ENCODE measurements at regions not wholly inside any gene's neighbourhood (a gene's known extent, or its start where the extent isn't known, plus 50 kb on each side); places are given as distances from the start of the nearest gene placed in this dataset.

DNA sequence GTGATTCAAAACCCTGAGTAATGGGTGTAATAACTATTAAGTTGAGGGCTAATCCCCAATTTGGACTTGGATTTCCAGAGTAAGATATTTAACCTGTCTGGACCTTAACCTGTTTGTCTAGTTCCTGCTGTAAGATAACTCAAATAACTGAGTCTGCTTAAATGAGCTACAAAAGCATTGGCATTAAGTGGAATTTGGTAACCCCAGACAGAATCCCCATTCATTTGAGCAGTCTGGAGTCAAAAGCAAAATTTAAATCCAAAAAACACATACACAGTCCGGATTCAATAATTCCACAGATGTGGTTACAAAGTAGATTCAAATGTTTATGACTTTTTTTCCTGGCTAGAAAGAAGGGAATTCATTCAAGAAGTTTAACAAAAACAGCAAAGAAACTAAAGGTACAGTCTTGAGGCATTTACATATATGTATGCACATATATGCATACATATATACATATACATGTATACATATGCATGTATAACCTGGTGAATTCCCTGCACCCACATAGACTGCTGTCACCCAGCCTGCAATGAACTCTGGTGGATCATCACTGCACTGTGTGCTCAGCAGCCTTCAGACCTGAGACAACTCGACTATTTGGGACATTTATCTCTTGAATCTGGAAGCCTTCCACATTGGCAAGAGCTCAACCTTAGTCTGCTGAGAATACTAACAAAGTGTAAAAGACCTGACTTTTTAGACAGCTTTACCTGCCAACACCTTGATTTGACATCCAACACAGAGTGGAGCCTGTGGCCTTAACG is 205.4 kb downstream of the LURAP1L start:
- H3K4me3 ChIP-seq (ENCODE audit: low read depth, low read length) = no peak overlapping the region

DNA sequence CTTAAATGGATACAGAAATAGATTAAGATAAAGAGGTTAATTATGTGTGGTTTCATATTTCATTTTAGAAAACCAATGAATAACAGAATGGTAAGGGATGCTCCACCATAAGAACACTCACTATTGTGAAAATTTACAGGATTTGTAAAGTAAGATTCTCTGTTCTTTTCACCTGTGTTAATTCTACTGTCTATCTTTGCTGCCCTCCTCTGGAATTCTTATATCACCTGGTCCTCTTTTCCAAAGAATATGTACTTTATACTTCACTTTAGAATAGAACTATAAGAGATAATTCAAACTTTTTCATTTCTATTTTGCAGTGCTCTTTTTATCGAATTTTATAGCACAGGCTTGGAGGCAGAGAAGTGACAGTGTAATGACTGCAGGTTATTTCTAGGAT is 213.4 kb downstream of the LURAP1L start:
- no peak overlapping the region for H3K4me3 ChIP-seq (ENCODE audit: low read depth, low read length)
- TF ChIP-seq, protein P1, sequence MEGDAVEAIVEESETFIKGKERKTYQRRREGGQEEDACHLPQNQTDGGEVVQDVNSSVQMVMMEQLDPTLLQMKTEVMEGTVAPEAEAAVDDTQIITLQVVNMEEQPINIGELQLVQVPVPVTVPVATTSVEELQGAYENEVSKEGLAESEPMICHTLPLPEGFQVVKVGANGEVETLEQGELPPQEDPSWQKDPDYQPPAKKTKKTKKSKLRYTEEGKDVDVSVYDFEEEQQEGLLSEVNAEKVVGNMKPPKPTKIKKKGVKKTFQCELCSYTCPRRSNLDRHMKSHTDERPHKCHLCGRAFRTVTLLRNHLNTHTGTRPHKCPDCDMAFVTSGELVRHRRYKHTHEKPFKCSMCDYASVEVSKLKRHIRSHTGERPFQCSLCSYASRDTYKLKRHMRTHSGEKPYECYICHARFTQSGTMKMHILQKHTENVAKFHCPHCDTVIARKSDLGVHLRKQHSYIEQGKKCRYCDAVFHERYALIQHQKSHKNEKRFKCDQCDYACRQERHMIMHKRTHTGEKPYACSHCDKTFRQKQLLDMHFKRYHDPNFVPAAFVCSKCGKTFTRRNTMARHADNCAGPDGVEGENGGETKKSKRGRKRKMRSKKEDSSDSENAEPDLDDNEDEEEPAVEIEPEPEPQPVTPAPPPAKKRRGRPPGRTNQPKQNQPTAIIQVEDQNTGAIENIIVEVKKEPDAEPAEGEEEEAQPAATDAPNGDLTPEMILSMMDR (conservative IDR thresholded peaks at IDR 0.05; ENCODE audit: low read depth, low read length) = peak; percentile 13
- DNase-seq (ENCODE audit: low read depth) = no peak

More for the DNA sequence above, 205.4 kb downstream of the LURAP1L start:
- TF ChIP-seq, protein P1 (conservative IDR thresholded peaks at IDR 0.05; ENCODE audit: low read depth, low read length) = no peak
- no peak for DNase-seq (ENCODE audit: low read depth)

DNA sequence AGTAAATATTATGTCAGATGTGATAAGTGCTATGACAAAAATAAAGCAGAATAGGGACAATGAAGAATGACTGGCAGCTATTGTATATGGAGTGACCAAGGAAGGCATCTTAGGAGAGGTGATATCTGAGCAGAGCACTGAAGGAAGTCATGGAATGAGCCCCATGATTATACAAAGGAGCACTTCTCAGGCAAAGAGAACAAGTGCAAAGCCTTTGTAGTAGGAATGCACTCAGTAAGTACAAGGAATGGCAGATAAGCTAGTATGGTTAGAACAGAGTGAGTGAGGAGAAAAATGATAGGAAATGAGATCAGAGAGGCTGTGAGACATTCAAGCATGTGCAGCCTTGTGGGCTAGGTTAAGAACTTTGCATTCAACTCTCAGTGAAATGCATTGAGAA is 214.8 kb downstream of the LURAP1L start:
- TF ChIP-seq, protein P1 (conservative IDR thresholded peaks at IDR 0.05; ENCODE audit: low read depth, low read length) = no peak
- H3K4me3 ChIP-seq (ENCODE audit: low read depth, low read length) = no peak overlapping the region
- DNase-seq (ENCODE audit: low read depth) = no peak

DNA sequence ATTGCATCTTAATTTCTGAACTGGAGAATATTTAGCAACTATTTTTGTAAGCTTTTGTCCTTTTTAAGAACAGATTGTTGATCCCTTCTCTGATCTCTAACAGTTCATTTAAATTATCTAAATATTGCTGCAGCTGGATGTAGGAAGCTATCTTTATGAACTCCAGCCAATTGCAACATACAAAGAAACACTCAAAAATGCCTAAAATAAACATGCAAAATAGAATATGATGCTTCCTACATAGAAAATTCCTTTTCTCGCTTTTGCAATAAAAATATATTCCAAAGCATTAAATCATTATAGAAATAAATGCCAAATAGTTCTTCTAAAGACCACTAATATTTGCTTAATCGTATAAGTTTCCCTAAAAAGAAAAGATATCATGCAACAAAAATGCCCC is 218.6 kb downstream of the LURAP1L start:
- TF ChIP-seq, protein P1 (conservative IDR thresholded peaks at IDR 0.05; ENCODE audit: low read depth, low read length) = no peak
- DNase-seq (ENCODE audit: low read depth) = no peak
- H3K4me3 ChIP-seq (ENCODE audit: low read depth, low read length) = no peak overlapping the region

DNA sequence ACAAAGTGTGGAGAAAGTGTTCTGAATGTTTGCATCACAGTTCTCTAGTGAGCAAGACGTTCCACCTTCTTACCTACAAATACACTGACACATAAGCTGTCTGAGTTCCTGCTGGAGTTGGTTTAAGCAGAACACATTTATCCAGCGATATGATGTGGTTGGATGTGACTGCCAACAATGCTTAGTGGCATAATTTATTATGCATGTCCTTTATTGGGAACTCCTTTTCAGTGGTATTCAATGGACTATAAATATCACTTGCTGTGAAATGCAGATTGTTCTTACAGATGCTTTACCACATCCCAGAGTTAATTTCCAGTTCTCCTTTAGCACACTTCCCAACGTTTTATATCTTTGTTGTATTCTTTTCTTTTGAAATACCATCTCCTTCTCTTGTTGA is 222.2 kb downstream of the LURAP1L start:
- TF ChIP-seq, protein P1 (conservative IDR thresholded peaks at IDR 0.05; ENCODE audit: low read depth, low read length) = no peak
- H3K4me3 ChIP-seq (ENCODE audit: low read depth, low read length) = no peak overlapping the region
- no peak for DNase-seq (ENCODE audit: low read depth)

DNA sequence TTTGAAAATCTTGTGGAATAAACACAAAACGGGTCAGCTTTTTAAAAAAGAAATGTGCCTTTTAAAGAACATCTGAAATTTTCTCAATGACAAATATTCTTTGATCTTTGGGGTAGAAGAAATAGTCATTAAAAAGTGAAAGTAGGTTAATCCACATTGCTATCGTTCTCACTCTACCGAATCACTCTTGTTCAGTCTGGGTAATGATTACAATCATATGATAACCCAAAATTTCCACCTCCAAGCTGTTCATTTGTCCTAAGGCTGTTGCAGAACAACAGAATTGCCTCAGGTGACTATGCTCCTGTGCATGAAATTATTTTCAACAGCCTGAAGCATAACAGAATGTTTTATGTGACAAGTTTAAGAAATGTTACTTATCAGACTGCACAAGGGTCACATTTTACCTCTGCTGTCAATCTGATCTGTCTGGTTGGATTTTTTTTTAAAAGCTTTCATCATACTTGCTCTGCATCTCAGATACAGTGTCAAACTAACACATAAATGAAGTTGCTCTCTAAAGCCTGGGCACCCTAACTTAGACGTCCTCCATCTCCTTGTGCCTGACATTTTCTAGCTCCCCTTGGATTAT is 227.3 kb downstream of the LURAP1L start:
- no peak overlapping the region for H3K4me3 ChIP-seq (ENCODE audit: low read depth, low read length)
- no peak for DNase-seq (ENCODE audit: low read depth)
- TF ChIP-seq, protein P1 (conservative IDR thresholded peaks at IDR 0.05; ENCODE audit: low read depth, low read length) = no peak

DNA sequence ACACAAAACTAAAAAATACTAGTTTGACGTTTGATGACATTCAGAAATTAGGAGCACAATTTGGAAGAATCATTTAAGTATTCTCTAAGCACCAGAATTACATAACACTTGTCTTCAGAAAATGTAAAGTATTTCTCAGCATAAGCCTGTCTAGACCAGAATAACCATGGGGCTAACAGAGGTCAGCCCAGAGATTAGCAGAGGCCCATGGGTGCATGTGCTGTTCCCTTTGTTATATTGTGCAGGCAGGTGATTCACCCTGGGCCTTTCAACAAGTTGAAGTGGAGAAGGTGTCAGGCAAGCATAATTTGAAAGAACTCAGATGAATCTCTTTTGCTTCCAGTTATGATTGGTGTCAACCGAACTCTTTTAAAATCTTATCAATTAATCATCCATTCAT is 227.9 kb downstream of the LURAP1L start:
- DNase-seq (ENCODE audit: low read depth) = no peak
- TF ChIP-seq, protein P1 (conservative IDR thresholded peaks at IDR 0.05; ENCODE audit: low read depth, low read length) = no peak
- no peak overlapping the region for H3K4me3 ChIP-seq (ENCODE audit: low read depth, low read length)
